RWPE2 (cell line): ENCODE measurements at regions not wholly inside any gene's neighbourhood (a gene's known extent, or its start where the extent isn't known, plus 50 kb on each side); places are given as distances from the start of the nearest gene placed in this dataset.

ENCODE experiments used
- ATAC-seq: fragments of 200-7000 bp; cut with Tn5 transposase; 3 replicates; pipeline ENCODE4 v1.9.1; 2021; ENCODE audit warnings: low read depth
- DNase-seq: peaks from one replicate; pipeline ENCODE4 v3.0.0-alpha.2; 2020; ENCODE audit warnings: low spot score
- H3K27ac ChIP-seq: fragments of 450-650 bp; 2 replicates; pipeline ENCODE4 v1.5.1; 2017; ENCODE audit warnings: mild to moderate bottlenecking; ENCODE audit not compliant: poor library complexity, severe bottlenecking
- H3K27me3 ChIP-seq: fragments of 250-450 bp; sonication (Bioruptor Pico); 2 replicates; pipeline ENCODE4 v1.5.1; 2021; ENCODE audit warnings: mild to moderate bottlenecking, moderate library complexity; ENCODE audit not compliant: insufficient read depth, poor library complexity, severe bottlenecking
- H3K36me3 ChIP-seq: fragments of 250-450 bp; sonication (Bioruptor Pico); 2 replicates; pipeline ENCODE4 v1.5.1; 2020; ENCODE audit warnings: low read depth, mild to moderate bottlenecking, moderate library complexity
- H3K4me1 ChIP-seq: fragments of 250-450 bp; sonication (Bioruptor Pico); 2 replicates; pipeline ENCODE4 v1.5.1; 2021; ENCODE audit warnings: mild to moderate bottlenecking, moderate library complexity; ENCODE audit not compliant: insufficient read depth, poor library complexity, severe bottlenecking
- H3K4me3 ChIP-seq: fragments of 250-450 bp; sonication (Bioruptor Pico); 2 replicates; pipeline ENCODE4 v1.5.1; 2021; ENCODE audit warnings: mild to moderate bottlenecking, moderate library complexity; ENCODE audit not compliant: severe bottlenecking
- H3K9me3 ChIP-seq: fragments of 250-450 bp; sonication (Bioruptor Pico); 2 replicates; pipeline ENCODE4 v1.5.1; 2021; ENCODE audit warnings: mild to moderate bottlenecking, moderate library complexity; ENCODE audit not compliant: severe bottlenecking
- TF ChIP-seq, protein P1 (sequence below): fragments of 450-650 bp; IDR thresholded peaks from one replicate; pipeline ENCODE4 v1.5.1; 2017; ENCODE audit warnings: mild to moderate bottlenecking, moderate library complexity; ENCODE audit not compliant: poor library complexity, severe bottlenecking

GRCh38 chr2:217206907-217207698 lies 347.2 kb upstream of the TNP1 start:
- no peak overlapping the region for H3K27ac ChIP-seq
- ATAC-seq (no peak), DNase-seq (no peak)
- H3K4me1 ChIP-seq = no peaks in the 10 kb centered on the region
- H3K36me3 ChIP-seq = no peaks in the 10 kb centered on the region
- H3K27me3 ChIP-seq = no peaks in the 10 kb centered on the region
- TF ChIP-seq, protein P1, sequence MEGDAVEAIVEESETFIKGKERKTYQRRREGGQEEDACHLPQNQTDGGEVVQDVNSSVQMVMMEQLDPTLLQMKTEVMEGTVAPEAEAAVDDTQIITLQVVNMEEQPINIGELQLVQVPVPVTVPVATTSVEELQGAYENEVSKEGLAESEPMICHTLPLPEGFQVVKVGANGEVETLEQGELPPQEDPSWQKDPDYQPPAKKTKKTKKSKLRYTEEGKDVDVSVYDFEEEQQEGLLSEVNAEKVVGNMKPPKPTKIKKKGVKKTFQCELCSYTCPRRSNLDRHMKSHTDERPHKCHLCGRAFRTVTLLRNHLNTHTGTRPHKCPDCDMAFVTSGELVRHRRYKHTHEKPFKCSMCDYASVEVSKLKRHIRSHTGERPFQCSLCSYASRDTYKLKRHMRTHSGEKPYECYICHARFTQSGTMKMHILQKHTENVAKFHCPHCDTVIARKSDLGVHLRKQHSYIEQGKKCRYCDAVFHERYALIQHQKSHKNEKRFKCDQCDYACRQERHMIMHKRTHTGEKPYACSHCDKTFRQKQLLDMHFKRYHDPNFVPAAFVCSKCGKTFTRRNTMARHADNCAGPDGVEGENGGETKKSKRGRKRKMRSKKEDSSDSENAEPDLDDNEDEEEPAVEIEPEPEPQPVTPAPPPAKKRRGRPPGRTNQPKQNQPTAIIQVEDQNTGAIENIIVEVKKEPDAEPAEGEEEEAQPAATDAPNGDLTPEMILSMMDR = no peak
- no peaks in the 10 kb centered on the region for H3K9me3 ChIP-seq
- H3K4me3 ChIP-seq = no peak overlapping the region

DNA sequence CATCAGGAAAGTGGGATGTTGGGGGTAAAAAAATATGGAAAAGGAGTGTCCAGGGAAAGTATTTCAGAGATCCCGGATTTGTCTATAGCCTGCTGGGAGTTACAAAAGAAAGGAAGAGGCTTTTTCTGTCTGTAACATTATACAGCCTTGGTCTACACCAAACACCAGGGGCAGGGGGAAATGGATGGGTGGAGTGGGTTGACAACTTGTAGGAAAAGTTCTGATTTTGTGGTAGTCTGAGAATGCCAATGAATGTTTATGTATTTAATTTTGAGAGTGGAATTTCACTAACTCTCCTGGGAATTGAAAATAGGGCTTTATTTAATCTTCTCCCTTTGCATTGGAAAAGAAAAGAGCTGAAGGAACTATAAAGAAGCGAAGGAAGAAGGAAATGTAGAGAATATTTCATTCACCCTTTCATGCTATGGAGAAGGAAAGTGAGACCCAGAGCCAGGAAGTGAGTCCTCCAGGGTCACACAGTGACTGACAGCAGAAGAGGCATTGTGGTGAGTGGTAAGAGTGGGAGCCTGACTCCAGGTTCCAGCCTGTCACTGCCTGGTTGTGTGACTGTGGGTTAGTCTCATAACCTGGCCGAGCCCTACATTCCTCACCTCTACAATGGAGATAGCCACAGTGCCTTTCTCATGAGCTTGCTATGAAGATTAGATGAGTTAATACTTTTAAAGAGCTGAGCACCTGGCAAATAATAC lies 346.3 kb upstream of the TNP1 start:
- H3K27ac ChIP-seq = no peak overlapping the region

DNA sequence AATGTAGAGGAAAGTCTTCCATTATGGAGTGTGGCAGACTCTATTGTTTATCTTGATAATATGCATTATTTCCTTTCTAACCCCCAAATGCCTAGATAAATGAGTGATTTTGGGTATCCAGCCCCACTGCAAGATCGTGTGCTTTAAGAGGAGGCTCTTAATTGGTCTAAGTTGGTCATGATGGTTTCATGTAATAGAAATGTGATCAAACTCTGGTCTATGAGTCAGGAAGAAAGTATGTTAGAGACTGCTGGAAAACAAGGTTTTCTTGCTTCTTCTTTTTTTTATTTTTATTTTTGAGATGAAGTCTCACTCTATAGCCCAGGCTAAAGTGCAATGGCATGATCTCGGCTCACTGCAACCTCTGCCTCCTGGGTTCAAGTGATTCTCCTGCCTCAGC lies 344.5 kb upstream of the TNP1 start:
- Histone ChIP-seq H3K27ac (no peak overlapping the region), H3K27me3 (no peaks in the 10 kb centered on the region), H3K36me3 (no peaks in the 10 kb centered on the region; the same call in 1 of the 2 replicates), H3K4me1 (no peaks in the 10 kb centered on the region), H3K9me3 (no peaks in the 10 kb centered on the region), H3K4me3 (no peak overlapping the region)
- no peak for DNase-seq
- TF ChIP-seq, protein P1 = no peak
- peak; percentile 61; the same call in 2 of the 3 replicates for ATAC-seq

More for the DNA sequence above, 346.3 kb upstream of the TNP1 start:
- DNase-seq (no peak), ATAC-seq (no peak)
- Histone ChIP-seq H3K36me3 (no peaks in the 10 kb centered on the region), H3K4me1 (no peaks in the 10 kb centered on the region), H3K4me3 (no peak overlapping the region), H3K9me3 (no peaks in the 10 kb centered on the region), H3K27me3 (no peaks in the 10 kb centered on the region)
- TF ChIP-seq, protein P1 = no peak

- no peaks in the 10 kb centered on the region for H3K9me3 ChIP-seq
- H3K27ac ChIP-seq = no peak overlapping the region
- no peak overlapping the region for H3K4me3 ChIP-seq
- DNase-seq (no peak), ATAC-seq (no peak)
- H3K36me3 ChIP-seq = no peaks in the 10 kb centered on the region; the same call in 1 of the 2 replicates
- TF ChIP-seq, protein P1 = no peak
- no peaks in the 10 kb centered on the region for H3K27me3 ChIP-seq
- H3K4me1 ChIP-seq = no peaks in the 10 kb centered on the region
Observed at GRCh38 chr2:217203086-217203485, 343.2 kb upstream of the TNP1 start.
